ENCODE measurements at regions not wholly inside any gene's neighbourhood (a gene's known extent, or its start where the extent isn't known, plus 50 kb on each side); places are given as distances from the start of the nearest gene placed in this dataset.

DNA sequence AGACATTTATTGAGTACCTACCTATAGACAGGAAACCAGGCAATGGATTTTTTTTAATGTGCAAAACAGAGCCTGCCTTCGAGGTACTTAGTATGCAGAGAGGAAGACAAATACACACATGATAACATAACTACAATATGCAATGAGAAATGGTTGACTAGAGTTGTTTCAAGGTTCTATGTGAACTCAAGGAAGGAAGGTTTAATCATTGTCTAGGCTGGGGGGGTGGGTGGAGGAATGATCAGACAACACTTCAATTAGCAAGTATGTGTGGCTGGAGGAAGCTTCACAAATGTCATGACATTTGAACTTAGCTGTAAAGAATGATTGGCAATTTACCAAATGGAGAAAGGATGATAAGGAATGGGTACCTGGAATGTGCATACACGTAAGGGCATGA, 985.3 kb downstream of the FLRT2 start:
- no peaks in the 10 kb centered on the region for H3K36me3 ChIP-seq
- H3K4me1 ChIP-seq: no peaks in the 10 kb centered on the region
- H3K4me3 ChIP-seq: no peak overlapping the region
- 41% methylated on average over 2 of the region's 2 CpGs for WGBS (ENCODE audit: insufficient coverage, low coverage, low lambda C conversion rate, missing lambda C conversion rate)
- no peaks in the 10 kb centered on the region for H3K27me3 ChIP-seq
- ATAC-seq (no peak), DNase-seq (no peak)
- intact Hi-C loops (cut with DNase I): no loop called here
- TF ChIP-seq POLR2A (IDR thresholded peaks at IDR 0.05) (no peak), CTCF (IDR thresholded peaks at IDR 0.05) (no peak)
- H3K27ac ChIP-seq: no peak overlapping the region
- no peaks in the 10 kb centered on the region for H3K9me3 ChIP-seq

GRCh38 chr14:86513564-86513963, 983.6 kb downstream of the FLRT2 start:
- ATAC-seq (no peak), DNase-seq (no peak)
- H3K4me3 ChIP-seq: no peak overlapping the region
- 53% methylated on average over 3 of the region's 3 CpGs for WGBS (ENCODE audit: insufficient coverage, low coverage, low lambda C conversion rate, missing lambda C conversion rate)
- H3K36me3 ChIP-seq: no peaks in the 10 kb centered on the region
- TF ChIP-seq POLR2A (IDR thresholded peaks at IDR 0.05) (no peak), CTCF (IDR thresholded peaks at IDR 0.05) (no peak)
- no peaks in the 10 kb centered on the region for H3K27me3 ChIP-seq
- intact Hi-C loops (cut with DNase I): no loop called here
- no peak overlapping the region for H3K27ac ChIP-seq
- no peaks in the 10 kb centered on the region for H3K4me1 ChIP-seq
- no peaks in the 10 kb centered on the region for H3K9me3 ChIP-seq

- Histone ChIP-seq H3K27me3 (no peaks in the 10 kb centered on the region), H3K4me1 (no peaks in the 10 kb centered on the region), H3K4me3 (no peak overlapping the region), H3K27ac (no peak overlapping the region), H3K36me3 (no peaks in the 10 kb centered on the region), H3K9me3 (no peaks in the 10 kb centered on the region)
- 74% methylated on average over 4 of the region's 4 CpGs for WGBS (ENCODE audit: insufficient coverage, low coverage, low lambda C conversion rate, missing lambda C conversion rate)
- intact Hi-C loops (cut with DNase I): no loop called here
- no peak for ATAC-seq
- DNase-seq: no peak
- TF ChIP-seq POLR2A (IDR thresholded peaks at IDR 0.05) (no peak), CTCF (IDR thresholded peaks at IDR 0.05) (no peak)
Measured at GRCh38 chr14:86513056-86513455, 983.1 kb downstream of the FLRT2 start.

DNA sequence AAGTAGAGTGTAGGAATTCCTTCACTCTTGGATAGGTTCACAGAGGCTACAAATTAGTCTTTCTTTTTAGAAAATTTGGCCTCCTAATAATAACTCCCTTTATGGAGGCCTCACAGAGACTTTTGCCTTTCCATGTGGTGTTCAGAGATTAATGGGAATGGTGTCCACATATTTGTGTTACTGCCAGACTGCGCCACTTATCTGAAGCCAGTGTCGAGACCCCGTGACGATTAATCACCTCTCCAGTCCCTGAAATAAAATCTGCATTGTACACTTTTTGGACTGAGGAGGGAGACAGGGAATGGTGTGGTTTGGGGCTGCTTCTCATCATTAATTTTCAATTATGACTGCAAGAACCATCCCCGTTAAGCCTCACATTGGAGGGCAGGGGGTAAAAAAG, 980.5 kb downstream of the FLRT2 start:
- ATAC-seq: no peak

More for the DNA sequence above, 980.5 kb downstream of the FLRT2 start:
- no peak for DNase-seq
- Histone ChIP-seq H3K27ac (no peak overlapping the region), H3K27me3 (no peaks in the 10 kb centered on the region), H3K4me3 (no peak overlapping the region), H3K4me1 (no peaks in the 10 kb centered on the region), H3K36me3 (no peaks in the 10 kb centered on the region), H3K9me3 (no peaks in the 10 kb centered on the region)
- TF ChIP-seq CTCF (IDR thresholded peaks at IDR 0.05): no peak
- no peak for TF ChIP-seq POLR2A (IDR thresholded peaks at IDR 0.05)
- 59% methylated on average over 5 of the region's 5 CpGs for WGBS (ENCODE audit: insufficient coverage, low coverage, low lambda C conversion rate, missing lambda C conversion rate)
- intact Hi-C loops (cut with DNase I): no loop called here

Data from right lobe of liver (tissue), 6 donors.